GM21360 (cell line): ENCODE measurements at regions not wholly inside any gene's neighbourhood (a gene's known extent, or its start where the extent isn't known, plus 50 kb on each side); places are given as distances from the start of the nearest gene placed in this dataset.
"Not testable (repeated sequence)": the region's sequence is repeated elsewhere in the genome, so short reads cannot be mapped to it uniquely, and the experiment has no call there.

ENCODE experiments used
- ATAC-seq: cut with Tn5 transposase; IDR thresholded peaks from one replicate; pipeline ENCODE4 v1.9.1; 2021; ENCODE audit warnings: mild to moderate bottlenecking, moderate library complexity; ENCODE audit not compliant: unreplicated experiment

DNA sequence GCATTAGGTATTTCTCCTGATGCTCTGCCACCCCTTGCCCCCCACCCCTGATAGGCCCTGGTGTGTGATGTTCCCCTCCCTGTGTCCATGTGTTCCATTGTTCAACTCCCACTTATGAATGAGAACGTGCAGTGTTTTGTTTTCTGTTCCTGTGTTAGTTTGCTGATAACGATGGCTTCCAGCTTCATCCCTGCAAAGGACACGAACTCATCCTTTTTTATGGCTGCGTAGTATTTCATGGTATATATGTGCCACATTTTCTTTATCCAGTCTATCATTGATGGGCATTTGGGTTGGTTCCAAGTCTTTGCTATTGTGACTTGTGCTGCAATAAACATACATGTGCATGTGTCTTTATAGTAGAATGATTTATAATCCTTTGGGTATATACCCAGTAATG, 109.7 kb upstream of the PITX1 start:
- not testable (repeated sequence) for ATAC-seq

- no peak for ATAC-seq
These were observed 107.6 kb upstream of the PITX1 start for GRCh38 chr5:135141303-135142268.

GRCh38 chr5:135140446-135141204, 106.6 kb upstream of the PITX1 start:
- no peak for ATAC-seq

GRCh38 chr5:135139381-135140134, 105.5 kb upstream of the PITX1 start:
- no peak for ATAC-seq

DNA sequence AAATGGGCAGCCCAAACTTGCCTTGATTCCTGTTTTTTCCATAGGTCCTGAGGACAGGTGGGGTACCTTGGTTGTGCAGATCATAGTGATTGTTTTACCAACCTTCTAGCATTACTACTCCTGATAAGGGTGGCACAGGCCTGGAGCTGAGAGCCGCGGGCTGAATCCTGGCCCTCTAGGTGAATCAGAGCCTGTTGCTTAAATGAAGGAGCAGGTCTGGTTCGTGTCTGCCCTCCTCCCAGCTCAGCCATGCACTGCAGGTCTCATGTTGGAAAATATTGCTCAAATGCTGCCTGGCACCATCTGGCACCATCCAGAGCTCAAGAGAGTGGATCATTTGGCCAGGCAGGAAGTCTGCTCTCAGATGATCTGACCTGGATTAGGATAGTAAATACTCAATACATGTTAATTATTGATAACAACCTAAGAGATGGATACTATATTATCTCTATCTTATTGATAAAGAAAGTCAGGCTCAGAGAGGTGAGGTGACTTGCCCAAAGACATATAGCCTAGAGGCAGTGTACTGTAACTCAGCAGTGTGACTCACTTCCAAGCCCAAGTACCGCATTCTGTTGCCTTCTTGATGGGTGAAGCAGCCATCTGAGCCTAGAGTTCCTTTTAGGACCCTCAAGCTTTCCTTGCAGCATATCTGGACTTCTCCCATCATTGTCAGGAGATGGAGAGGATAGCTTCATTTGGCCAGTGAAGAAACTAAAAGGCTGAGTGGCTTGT, 104.3 kb upstream of the PITX1 start:
- ATAC-seq: no peak

- no peak for ATAC-seq
These were observed 103.3 kb upstream of the PITX1 start for GRCh38 chr5:135137146-135137915.

DNA sequence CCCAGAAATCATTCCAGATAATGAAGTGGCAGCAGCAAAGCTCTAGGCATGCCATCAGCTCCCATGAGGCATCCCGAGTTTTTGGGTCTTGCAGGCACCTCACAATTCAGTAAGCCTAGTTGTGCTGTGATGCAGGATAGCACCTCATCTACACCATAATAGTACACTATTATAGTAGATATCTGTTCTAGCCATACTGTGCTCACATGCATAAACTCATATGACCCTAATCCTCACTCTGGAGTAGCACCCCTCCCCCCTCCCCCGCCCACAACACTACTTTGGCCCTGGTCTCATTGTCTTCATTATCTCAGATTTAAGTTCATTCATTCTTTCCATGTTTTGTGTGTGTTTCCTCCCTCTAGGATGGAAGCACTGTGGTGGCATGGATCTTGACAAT, 102.5 kb upstream of the PITX1 start:
- ATAC-seq: no peak

DNA sequence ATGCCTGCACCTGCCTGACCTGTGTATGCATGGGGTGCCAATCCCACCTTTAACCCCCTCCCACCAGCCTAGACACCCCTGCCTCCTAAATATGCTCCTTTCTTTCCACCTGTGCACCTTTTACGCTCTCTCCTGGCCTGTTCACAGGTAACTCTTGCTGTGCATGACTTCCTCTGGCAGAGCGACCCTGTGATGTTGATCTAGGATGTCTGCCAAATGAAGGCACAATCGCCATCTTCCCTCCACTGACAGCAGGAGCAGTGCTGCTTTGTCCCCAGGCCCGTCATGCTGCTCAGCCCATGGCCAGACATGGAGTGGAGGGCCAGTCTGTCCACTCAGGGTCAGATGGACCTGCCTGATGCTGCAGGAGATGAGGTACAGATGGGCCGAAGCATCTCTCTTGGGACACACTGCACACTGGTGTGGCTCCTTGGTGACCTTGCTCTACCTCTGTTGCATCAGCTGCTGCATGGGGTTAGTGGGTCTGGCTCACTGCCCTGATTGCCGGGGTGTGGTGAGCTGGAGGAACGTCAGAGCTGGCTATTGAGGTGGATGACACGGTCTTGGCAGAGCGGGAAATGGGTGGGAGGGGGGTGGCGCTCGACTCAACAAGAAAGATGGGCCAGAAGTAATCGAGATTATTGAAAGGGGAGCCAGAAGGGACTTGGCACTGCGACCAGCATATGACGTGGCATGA, 101.7 kb upstream of the PITX1 start:
- no peak for ATAC-seq

- no peak for ATAC-seq
These were observed 100.8 kb upstream of the PITX1 start for GRCh38 chr5:135134691-135135381.

DNA sequence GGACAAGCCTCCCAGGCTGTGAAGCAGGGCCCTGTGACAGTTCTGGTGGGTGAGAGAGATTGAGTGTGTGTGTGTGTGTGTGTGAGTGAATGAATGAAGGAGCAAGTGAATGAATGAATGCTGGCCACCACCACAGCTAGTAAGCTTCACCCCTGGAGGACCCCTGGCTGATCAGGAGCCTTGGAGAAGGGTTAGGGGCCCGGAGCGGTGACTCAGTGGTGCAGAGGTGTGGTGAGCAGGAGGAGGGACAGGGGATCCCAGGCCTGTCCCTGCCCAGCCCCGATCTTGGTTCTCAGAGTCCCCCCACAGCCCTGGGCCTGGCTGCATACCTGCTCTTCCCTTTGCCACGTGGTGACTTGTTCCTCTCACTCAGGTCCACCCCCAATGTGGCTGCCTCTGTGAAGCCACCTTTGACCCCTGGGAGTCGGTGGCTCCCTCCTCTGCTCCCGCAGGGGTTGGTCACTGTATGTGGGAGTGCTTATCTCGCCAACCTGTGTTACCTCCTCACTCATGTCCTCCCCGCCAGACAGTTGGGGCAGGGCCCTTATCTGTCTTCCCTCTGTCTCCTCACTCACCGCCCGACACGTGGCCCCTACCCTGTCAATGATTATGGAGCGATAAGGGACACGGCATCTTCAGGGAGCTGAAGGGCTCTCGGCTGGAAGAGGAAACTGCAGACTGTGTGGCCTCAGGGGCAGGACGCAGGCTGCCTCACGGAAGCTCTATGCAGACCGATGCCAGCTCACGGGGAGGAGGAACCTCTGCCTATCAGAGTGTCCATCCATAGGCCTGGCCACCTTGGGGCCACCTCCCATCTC, 99.9 kb upstream of the PITX1 start:
- no peak for ATAC-seq

DNA sequence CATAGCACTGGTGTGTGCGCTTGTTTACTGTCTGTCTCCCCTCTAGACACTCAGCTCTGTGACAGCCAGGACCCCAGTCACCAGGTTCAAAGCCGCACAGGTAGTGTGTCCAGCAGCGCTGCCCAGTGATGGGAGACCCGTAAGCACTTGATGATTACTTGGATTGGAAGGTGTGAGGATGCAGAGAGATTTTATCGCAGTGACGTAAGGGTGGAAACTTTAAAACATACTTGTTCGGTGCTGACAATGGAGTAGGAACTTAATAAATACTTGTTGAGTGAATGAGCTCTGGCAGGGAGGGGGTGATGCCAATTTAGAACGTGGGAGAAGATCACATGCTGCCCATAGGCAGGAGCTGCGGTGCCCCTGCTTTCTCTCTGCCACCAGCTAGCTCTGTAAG, 99.2 kb upstream of the PITX1 start:
- no peak for ATAC-seq

GRCh38 chr5:135131801-135132680, 98.0 kb upstream of the PITX1 start:
- no peak for ATAC-seq

- no peak for ATAC-seq
These were observed 96.5 kb upstream of the PITX1 start for GRCh38 chr5:135130261-135131215.

DNA sequence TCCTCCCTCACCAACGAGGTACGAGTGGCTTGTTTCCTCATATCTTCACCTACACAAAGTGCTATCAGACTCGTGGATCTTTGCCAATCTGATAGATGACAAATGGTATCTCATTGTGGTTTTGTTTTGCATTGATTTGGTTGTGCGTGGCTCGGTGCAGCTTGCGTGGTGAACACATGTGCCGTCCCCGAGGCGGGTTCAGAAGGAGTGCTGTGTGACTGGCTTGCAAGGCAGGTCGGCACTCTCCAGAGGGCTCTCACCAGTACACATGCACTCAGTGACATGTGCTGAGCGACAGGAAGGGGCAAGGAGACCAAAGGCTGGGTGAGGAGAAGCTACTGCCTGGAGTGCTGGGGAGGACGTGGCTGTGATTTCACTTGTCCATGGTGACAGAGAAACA, 95.3 kb upstream of the PITX1 start:
- no peak for ATAC-seq

DNA sequence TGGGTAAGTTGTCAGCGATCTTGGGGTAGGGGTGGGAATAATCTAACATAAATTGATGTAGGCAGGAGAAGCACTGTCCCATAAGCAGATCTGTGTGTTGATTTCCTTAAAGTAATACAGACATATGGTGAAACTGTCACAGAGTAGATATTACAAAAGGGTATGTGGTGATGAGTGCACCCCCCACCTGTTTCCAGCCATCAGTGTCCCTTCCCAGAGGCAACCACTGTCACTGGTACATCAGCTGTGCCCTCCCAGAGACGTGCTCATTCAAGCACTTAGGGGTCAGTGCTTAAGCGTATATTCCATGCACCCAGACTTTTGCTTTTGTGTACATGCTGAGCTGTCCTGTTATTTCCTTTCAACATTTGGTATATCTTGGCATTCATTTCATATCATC, 94.3 kb upstream of the PITX1 start:
- ATAC-seq: no peak
